ENCODE measurements at regions not wholly inside any gene's neighbourhood (a gene's known extent, or its start where the extent isn't known, plus 50 kb on each side); places are given as distances from the start of the nearest gene placed in this dataset.

DNA sequence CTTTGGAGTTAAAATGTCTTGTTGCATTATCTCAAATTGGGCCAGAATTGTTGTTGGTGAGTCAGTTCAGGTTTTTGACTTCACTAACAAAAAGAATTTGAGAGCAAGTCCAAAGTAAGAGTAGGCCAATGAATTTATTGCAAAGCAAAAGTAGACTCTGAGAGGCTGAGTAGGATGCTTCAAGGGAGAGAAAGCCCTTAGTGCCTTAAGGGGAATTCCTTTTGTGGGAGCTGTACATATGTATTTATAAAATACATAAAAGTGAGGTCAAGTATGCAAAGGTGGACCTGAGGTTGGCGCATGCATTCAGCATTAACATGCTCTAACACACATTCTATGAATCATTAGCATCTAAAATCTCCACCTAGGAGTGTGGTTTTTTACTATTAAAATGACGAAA lies 565.4 kb downstream of the GRXCR1 start:
- no peak for TF ChIP-seq POLR2A (IDR thresholded peaks at IDR 0.05)
- TF ChIP-seq, protein P1, sequence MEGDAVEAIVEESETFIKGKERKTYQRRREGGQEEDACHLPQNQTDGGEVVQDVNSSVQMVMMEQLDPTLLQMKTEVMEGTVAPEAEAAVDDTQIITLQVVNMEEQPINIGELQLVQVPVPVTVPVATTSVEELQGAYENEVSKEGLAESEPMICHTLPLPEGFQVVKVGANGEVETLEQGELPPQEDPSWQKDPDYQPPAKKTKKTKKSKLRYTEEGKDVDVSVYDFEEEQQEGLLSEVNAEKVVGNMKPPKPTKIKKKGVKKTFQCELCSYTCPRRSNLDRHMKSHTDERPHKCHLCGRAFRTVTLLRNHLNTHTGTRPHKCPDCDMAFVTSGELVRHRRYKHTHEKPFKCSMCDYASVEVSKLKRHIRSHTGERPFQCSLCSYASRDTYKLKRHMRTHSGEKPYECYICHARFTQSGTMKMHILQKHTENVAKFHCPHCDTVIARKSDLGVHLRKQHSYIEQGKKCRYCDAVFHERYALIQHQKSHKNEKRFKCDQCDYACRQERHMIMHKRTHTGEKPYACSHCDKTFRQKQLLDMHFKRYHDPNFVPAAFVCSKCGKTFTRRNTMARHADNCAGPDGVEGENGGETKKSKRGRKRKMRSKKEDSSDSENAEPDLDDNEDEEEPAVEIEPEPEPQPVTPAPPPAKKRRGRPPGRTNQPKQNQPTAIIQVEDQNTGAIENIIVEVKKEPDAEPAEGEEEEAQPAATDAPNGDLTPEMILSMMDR (IDR thresholded peaks at IDR 0.05): no peak
